Lung (tissue), 11 donors: ENCODE measurements at regions not wholly inside any gene's neighbourhood (a gene's known extent, or its start where the extent isn't known, plus 50 kb on each side); places are given as distances from the start of the nearest gene placed in this dataset.

ENCODE experiments used
- ATAC-seq: fragments of 200-7000 bp; cut with Tn5 transposase; one replicate; pipeline ENCODE4 v1.9.1; 2020; ENCODE audit warnings: moderate number of reproducible peaks; ENCODE audit not compliant: insufficient read depth, low FRiP score
- DNase-seq, 3 donors: peaks; one replicate each; pipeline ENCODE4 v3.0.0-alpha.2; 2013 to 2017
- H3K27ac ChIP-seq, 2 donors: one replicate each; pipeline ENCODE4 v1.5.1; 2013; ENCODE audit warnings: mild to moderate bottlenecking in 2 of 2, moderate library complexity in 2 of 2, control low read depth in 1 of 2, inconsistent platforms in 1 of 2, low read depth in 1 of 2, low read length in 1 of 2
- H3K27me3 ChIP-seq, 3 donors: one replicate each; pipeline ENCODE4 v1.5.1; 2013; ENCODE audit warnings: low read length in 2 of 3; ENCODE audit not compliant: control insufficient read depth in 3 of 3, insufficient read depth in 3 of 3
- H3K36me3 ChIP-seq, 4 donors: one replicate each; pipeline ENCODE4 v1.5.1; 2013; ENCODE audit warnings: low read length in 4 of 4, mild to moderate bottlenecking in 1 of 4, moderate library complexity in 1 of 4; ENCODE audit not compliant: control insufficient read depth in 4 of 4, insufficient read depth in 4 of 4
- H3K4me1 ChIP-seq, 5 donors: one replicate each; pipeline ENCODE4 v1.5.1; 2013; ENCODE audit warnings: low read length in 5 of 5, mild to moderate bottlenecking in 2 of 5, moderate library complexity in 1 of 5; ENCODE audit not compliant: control insufficient read depth in 5 of 5, insufficient read depth in 5 of 5
- H3K4me3 ChIP-seq: one replicate; pipeline ENCODE4 v1.5.1; 2013; ENCODE audit warnings: mild to moderate bottlenecking, control low read depth, moderate library complexity
- H3K9ac ChIP-seq, 2 donors: one replicate each; pipeline ENCODE4 v1.5.1; 2013; ENCODE audit warnings: low read length in 2 of 2, control low read depth in 1 of 2; ENCODE audit not compliant: insufficient read depth in 1 of 2
- H3K9me3 ChIP-seq, 4 donors: one replicate each; pipeline ENCODE4 v1.5.1; 2013; ENCODE audit warnings: low read length in 3 of 4, mild to moderate bottlenecking in 1 of 4, moderate library complexity in 1 of 4; ENCODE audit not compliant: control insufficient read depth in 4 of 4, insufficient read depth in 3 of 4
- WGBS, 2 donors: extraction: QIAGEN DNeasy Blood & Tissue Kit; methylation state at CpG; one replicate each; pipeline ENCODE4 v1.1.7; 2013; 5-methylcytosine and 5-hydroxymethylcytosine counted together
- TF ChIP-seq, protein P1 (sequence below): IDR thresholded peaks from 2 replicates; pipeline ENCODE4 v1.5.1; 2012; ENCODE audit warnings: mild to moderate bottlenecking; ENCODE audit errors: control extremely low read depth, extremely low read depth
- donor health status: control.
- donor health status: control.
- donor health status: Bipolar disorder and iron deficiency.
- donor health status: healthy.
- donor health status: DM: yes; HTN: yes; CAD: no.

DNA sequence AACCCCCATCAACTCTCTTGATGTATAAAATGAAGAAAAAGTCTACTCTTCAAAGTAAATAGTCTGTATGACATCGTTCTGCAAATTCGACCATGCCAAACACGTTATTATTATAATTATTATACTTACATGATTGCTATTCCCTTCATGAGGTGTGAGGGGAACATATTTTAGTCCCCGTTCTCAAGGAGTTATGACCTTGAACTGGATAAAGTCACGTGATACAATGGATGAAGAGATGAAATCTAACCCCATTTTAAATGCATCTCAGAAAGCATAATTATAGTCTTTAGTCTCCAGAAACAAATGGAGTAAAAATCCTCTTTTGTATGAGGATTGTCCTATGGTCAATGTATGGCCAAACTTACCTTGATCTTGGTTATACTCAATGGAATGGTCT lies 250.3 kb downstream of the HS3ST1 start:
- Histone ChIP-seq H3K36me3 (no peaks in the 10 kb centered on the region), H3K9me3 (no peaks in the 10 kb centered on the region), H3K9ac (no peak overlapping the region), H3K4me3 (no peak overlapping the region), H3K27ac (no peak overlapping the region), H3K4me1 (no peaks in the 10 kb centered on the region), H3K27me3 (no peaks in the 10 kb centered on the region)
- 83 to 94% methylated on average over 5 of the region's 5 CpGs for WGBS, 2 donors
- ATAC-seq, result no peak
- TF ChIP-seq, protein P1, sequence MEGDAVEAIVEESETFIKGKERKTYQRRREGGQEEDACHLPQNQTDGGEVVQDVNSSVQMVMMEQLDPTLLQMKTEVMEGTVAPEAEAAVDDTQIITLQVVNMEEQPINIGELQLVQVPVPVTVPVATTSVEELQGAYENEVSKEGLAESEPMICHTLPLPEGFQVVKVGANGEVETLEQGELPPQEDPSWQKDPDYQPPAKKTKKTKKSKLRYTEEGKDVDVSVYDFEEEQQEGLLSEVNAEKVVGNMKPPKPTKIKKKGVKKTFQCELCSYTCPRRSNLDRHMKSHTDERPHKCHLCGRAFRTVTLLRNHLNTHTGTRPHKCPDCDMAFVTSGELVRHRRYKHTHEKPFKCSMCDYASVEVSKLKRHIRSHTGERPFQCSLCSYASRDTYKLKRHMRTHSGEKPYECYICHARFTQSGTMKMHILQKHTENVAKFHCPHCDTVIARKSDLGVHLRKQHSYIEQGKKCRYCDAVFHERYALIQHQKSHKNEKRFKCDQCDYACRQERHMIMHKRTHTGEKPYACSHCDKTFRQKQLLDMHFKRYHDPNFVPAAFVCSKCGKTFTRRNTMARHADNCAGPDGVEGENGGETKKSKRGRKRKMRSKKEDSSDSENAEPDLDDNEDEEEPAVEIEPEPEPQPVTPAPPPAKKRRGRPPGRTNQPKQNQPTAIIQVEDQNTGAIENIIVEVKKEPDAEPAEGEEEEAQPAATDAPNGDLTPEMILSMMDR, result no peak
- no peak for DNase-seq

DNA sequence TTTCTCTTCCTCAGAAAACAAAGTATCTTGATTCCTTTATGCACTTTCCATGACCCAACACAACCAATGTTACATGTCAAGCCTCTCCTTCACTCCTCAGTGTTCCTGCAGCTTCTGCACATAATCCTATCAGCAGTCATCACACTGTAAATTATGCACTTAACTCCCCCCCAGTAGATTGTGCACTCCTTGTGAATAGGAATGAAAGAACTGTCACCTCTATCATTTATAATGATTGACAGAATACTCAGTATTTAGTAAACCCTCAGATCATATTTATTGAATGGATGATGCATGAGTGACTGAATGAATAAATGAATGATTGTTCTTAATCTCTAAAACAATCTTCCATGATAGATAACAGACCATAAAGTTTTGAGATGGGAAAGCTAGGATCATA lies 253.3 kb downstream of the HS3ST1 start:
- TF ChIP-seq, protein P1, result no peak
- Histone ChIP-seq H3K4me1 (no peaks in the 10 kb centered on the region), H3K9me3 (no peaks in the 10 kb centered on the region), H3K9ac (no peak overlapping the region), H3K27ac (no peak overlapping the region), H3K36me3 (no peaks in the 10 kb centered on the region), H3K4me3 (no peak overlapping the region), H3K27me3 (no peaks in the 10 kb centered on the region)
- no peak for DNase-seq
- no peak for ATAC-seq

DNA sequence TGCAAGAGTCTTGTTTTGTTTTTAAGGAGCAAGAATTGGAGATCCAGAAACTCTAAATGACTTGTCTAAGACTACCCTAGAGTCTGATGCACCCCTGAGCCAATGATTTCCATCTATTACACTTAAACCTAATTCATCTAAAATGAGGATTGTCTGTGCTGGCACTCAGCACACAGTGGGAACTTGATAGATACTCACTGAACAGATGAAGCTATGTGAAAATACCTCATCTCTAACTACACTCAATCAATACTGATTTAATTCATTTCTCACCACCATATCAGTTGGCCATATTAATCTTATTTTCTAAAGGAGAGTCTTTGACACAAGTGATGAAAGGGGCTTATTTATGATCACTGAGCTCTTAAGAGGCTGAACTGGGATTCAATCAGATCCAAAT lies 262.1 kb downstream of the HS3ST1 start:
- H3K27ac ChIP-seq, result no peak overlapping the region
- ATAC-seq (no peak), DNase-seq (no peak)
- TF ChIP-seq, protein P1, result no peak
- no peak overlapping the region for H3K9ac ChIP-seq
- no peaks in the 10 kb centered on the region for H3K4me1 ChIP-seq
- H3K27me3 ChIP-seq, result no peaks in the 10 kb centered on the region
- H3K9me3 ChIP-seq, result no peaks in the 10 kb centered on the region
- H3K4me3 ChIP-seq, result no peak overlapping the region
- H3K36me3 ChIP-seq, result no peaks in the 10 kb centered on the region

DNA sequence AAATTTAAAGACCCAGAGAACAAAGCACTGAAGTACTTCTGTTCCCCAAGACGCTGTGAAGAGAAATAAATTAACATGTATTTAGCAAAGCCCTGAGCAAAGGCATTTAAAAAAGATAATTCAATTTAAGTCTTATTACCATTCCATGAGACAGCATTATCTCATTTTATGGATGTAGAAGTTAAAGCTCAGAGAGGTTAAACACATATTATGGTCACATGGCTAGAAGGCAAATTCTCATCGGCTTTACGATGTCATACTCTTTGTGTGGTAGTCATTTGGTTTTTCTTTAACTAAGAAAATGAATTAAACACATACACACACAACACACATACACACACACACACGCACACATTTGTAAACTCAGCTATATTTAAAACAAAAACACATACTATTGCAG lies 262.7 kb downstream of the HS3ST1 start:
- TF ChIP-seq, protein P1, result no peak

More for the DNA sequence above, 262.7 kb downstream of the HS3ST1 start:
- Histone ChIP-seq H3K27me3 (no peaks in the 10 kb centered on the region), H3K4me3 (no peak overlapping the region), H3K27ac (no peak overlapping the region), H3K4me1 (no peaks in the 10 kb centered on the region), H3K9me3 (no peaks in the 10 kb centered on the region), H3K36me3 (no peaks in the 10 kb centered on the region), H3K9ac (no peak overlapping the region)
- no peak for ATAC-seq
- WGBS, 2 donors, result 93 to 95% methylated on average over 4 of the region's 4 CpGs
- no peak for DNase-seq
